ENCODE measurements at regions not wholly inside any gene's neighbourhood (a gene's known extent, or its start where the extent isn't known, plus 50 kb on each side); places are given as distances from the start of the nearest gene placed in this dataset.

- TF ChIP-seq ZBTB40 (IDR thresholded peaks at IDR 0.05; ENCODE audit: borderline replicate concordance): no peak
Observed at GRCh38 chr1:29712801-29713200, 476.5 kb downstream of the PTPRU start (continued).

- 24% methylated on average over 4 of the region's 4 CpGs for WGBS (ENCODE audit: insufficient coverage, insufficient replicate concordance, low lambda C conversion rate, missing lambda C conversion rate)
- TF ChIP-seq NFYA (IDR thresholded peaks at IDR 0.05; ENCODE audit: borderline replicate concordance, low read depth, low read length) (no peak), CEBPB (IDR thresholded peaks at IDR 0.05; ENCODE audit: borderline replicate concordance in 1 of 2, low read depth in 2 of 2, low read length in 2 of 2) (no peak), BMI1 (IDR thresholded peaks at IDR 0.05; ENCODE audit: borderline replicate concordance) (no peak), USF2 (IDR thresholded peaks at IDR 0.05; ENCODE audit: borderline replicate concordance, low read depth, low read length) (no peak), CREM (IDR thresholded peaks at IDR 0.05; ENCODE audit: low read depth) (no peak), TBL1XR1 (IDR thresholded peaks at IDR 0.05; ENCODE audit: low read depth, low read length) (no peak), REST (IDR thresholded peaks at IDR 0.05; ENCODE audit: low read depth, low read length) (no peak), HCFC1 (IDR thresholded peaks at IDR 0.05; ENCODE audit: low read length) (no peak), NFYB (IDR thresholded peaks at IDR 0.05; ENCODE audit: insufficient read depth, low read depth, low read length) (no peak), NRF1 (conservative IDR thresholded peaks at IDR 0.05; ENCODE audit: low read depth, low read length) (no peak), EP300 (IDR thresholded peaks at IDR 0.05; ENCODE audit: borderline replicate concordance in 1 of 2, control insufficient read depth in 1 of 2, low read depth in 2 of 2, low read length in 2 of 2) (no peak), RUNX3 (IDR thresholded peaks at IDR 0.05; ENCODE audit: low read length) (no peak), MAX (IDR thresholded peaks at IDR 0.05; ENCODE audit: low read depth, low read length) (no peak), FOXK2 (IDR thresholded peaks at IDR 0.05) (no peak), CHD4 (IDR thresholded peaks at IDR 0.05) (no peak)
Observed at GRCh38 chr1:29712284-29712651, 475.9 kb downstream of the PTPRU start.

More at GRCh38 chr1:29712284-29712651, 475.9 kb downstream of the PTPRU start:
- Histone ChIP-seq H3K27ac (ENCODE audit: control insufficient read depth, insufficient read depth) (no peak overlapping the region), H3K4me1 (ENCODE audit: control insufficient read depth, insufficient read depth, low read length) (peaks cover 31% of the 10 kb centered on the region), H4K20me1 (ENCODE audit: control insufficient read depth, insufficient read depth) (no peaks in the 10 kb centered on the region), H3K4me2 (ENCODE audit: control insufficient read depth, insufficient read depth) (no peak overlapping the region), H2AFZ (ENCODE audit: control insufficient read depth, low read depth, low read length) (no peak overlapping the region), H3K9ac (ENCODE audit: control insufficient read depth, insufficient read depth, low read length) (no peak overlapping the region), H3K27me3 (replicated peaks in 1 of 2; ENCODE audit: control insufficient read depth in 2 of 2, insufficient read depth in 2 of 2, low read length in 1 of 2) (no peaks in the 10 kb centered on the region), H3K36me3 (ENCODE audit: control insufficient read depth in 2 of 2, insufficient read depth in 2 of 2, low read length in 1 of 2) (no peaks in the 10 kb centered on the region), H3K9me3 (replicated peaks; ENCODE audit: control insufficient read depth, insufficient read depth, low read length) (no peaks in the 10 kb centered on the region), H3K4me3 (no peak overlapping the region), H3K79me2 (ENCODE audit: control insufficient read depth, insufficient read depth, low read length) (no peaks in the 10 kb centered on the region)
- ChIA-PET SMC1A (ENCODE audit: uncharacterized antibody, unreplicated experiment) (no interaction called here), RAD21 (ENCODE audit: unreplicated experiment) (no interaction called here), POLR2A (no interaction called here), CTCF (no interaction called here)
- intact Hi-C loops (cut with micrococcal nuclease; ENCODE audit: unreplicated experiment): no loop called here
- FAIRE-seq: no peak
- in situ Hi-C loops (cut with MboI): no loop called here
- ATAC-seq: no peak
- BruUV-seq (replicated peaks): no TSS peak
- no peak for DNase-seq (ENCODE audit: low read depth, low spot score)
